ENCODE measurements at regions not wholly inside any gene's neighbourhood (a gene's known extent, or its start where the extent isn't known, plus 50 kb on each side); places are given as distances from the start of the nearest gene placed in this dataset.

- H3K4me3 ChIP-seq (ENCODE audit: low read depth in 2 of 2, low read length in 2 of 2) = no peak overlapping the region
- H3K4me1 ChIP-seq (ENCODE audit: control insufficient read depth, insufficient read depth, low read length) = no peaks in the 10 kb centered on the region
- TF ChIP-seq POLR2AphosphoS5 (IDR thresholded peaks at IDR 0.05; ENCODE audit: low read depth, low read length) = no peak
- no TSS peak for BruUV-seq (replicated peaks)
- H3K9me3 ChIP-seq (ENCODE audit: control insufficient read depth, insufficient read depth, low read depth, low read length) = no peaks in the 10 kb centered on the region
- CTCF ChIA-PET = no interaction called here
- DNase-seq (ENCODE audit: low read depth, low spot score) (no peak), ATAC-seq (no peak)
- POLR2A ChIA-PET = no interaction called here
- intact Hi-C loops (cut with micrococcal nuclease; ENCODE audit: unreplicated experiment) (no loop called here), in situ Hi-C loops (cut with HindIII; ENCODE audit: low pct_unique_long_range_greater_than_20kb, low sequenced_read_pairs) (no loop called here)
- no peaks in the 10 kb centered on the region for H3K36me3 ChIP-seq (ENCODE audit: control insufficient read depth, insufficient read depth, low read length)
- H3K27ac ChIP-seq (ENCODE audit: low read length) = no peak overlapping the region
- no peaks in the 10 kb centered on the region for H3K27me3 ChIP-seq (ENCODE audit: control insufficient read depth, insufficient read depth, low read length)
Measured at GRCh38 chr10:91684841-91685240, 52.0 kb upstream of the PPP1R3C start.

- no TSS peak for BruUV-seq (replicated peaks)
- Histone ChIP-seq H3K27ac (ENCODE audit: low read length) (no peak overlapping the region), H3K27me3 (ENCODE audit: control insufficient read depth, insufficient read depth, low read length) (no peaks in the 10 kb centered on the region), H3K4me1 (ENCODE audit: control insufficient read depth, insufficient read depth, low read length) (no peaks in the 10 kb centered on the region), H3K36me3 (ENCODE audit: control insufficient read depth, insufficient read depth, low read length) (no peaks in the 10 kb centered on the region), H3K9me3 (ENCODE audit: control insufficient read depth, insufficient read depth, low read depth, low read length) (no peaks in the 10 kb centered on the region), H3K4me3 (ENCODE audit: low read depth in 2 of 2, low read length in 2 of 2) (no peak overlapping the region)
- no peak for TF ChIP-seq TCF7L2 (IDR thresholded peaks at IDR 0.05; ENCODE audit: low read depth, low read length)
- TF ChIP-seq REST (IDR thresholded peaks at IDR 0.05; ENCODE audit: insufficient read depth in 1 of 2, low read depth in 2 of 2, low read length in 1 of 2) = no peak
- no peak for TF ChIP-seq SIN3A (IDR thresholded peaks at IDR 0.05; ENCODE audit: borderline replicate concordance, insufficient read depth, low read depth, low read length)
- TF ChIP-seq POLR2AphosphoS5 (IDR thresholded peaks at IDR 0.05; ENCODE audit: low read depth, low read length) = no peak
- no peak for TF ChIP-seq CTCF (IDR thresholded peaks at IDR 0.05)
- intact Hi-C loops (cut with micrococcal nuclease; ENCODE audit: unreplicated experiment) = no loop called here
- CTCF ChIA-PET = no interaction called here
- peak; percentile 69 for ATAC-seq
- peak; percentile 22 for DNase-seq (ENCODE audit: low read depth, low spot score)
- in situ Hi-C loops (cut with HindIII; ENCODE audit: low pct_unique_long_range_greater_than_20kb, low sequenced_read_pairs) = no loop called here
- POLR2A ChIA-PET = no interaction called here
Measured at GRCh38 chr10:91683975-91684374, 51.1 kb upstream of the PPP1R3C start.

GRCh38 chr10:91682912-91683311 is 50.0 kb upstream of the PPP1R3C start:
- H3K4me3 ChIP-seq (ENCODE audit: low read depth in 2 of 2, low read length in 2 of 2) = no peak overlapping the region
- no peaks in the 10 kb centered on the region for H3K4me1 ChIP-seq (ENCODE audit: control insufficient read depth, insufficient read depth, low read length)
- ATAC-seq = no peak
- in situ Hi-C loops (cut with HindIII; ENCODE audit: low pct_unique_long_range_greater_than_20kb, low sequenced_read_pairs) (no loop called here), intact Hi-C loops (cut with micrococcal nuclease; ENCODE audit: unreplicated experiment) (no loop called here)
- no peaks in the 10 kb centered on the region for H3K9me3 ChIP-seq (ENCODE audit: control insufficient read depth, insufficient read depth, low read depth, low read length)
- no TSS peak for BruUV-seq (replicated peaks)
- DNase-seq (ENCODE audit: low read depth, low spot score) = no peak
- ChIA-PET POLR2A (no interaction called here), CTCF (interaction anchor here (0.6 kb wide), 1 partner anchor 267 kb away, joined by 4 read pairs; no protein-coding TSS in a partner anchor)
- no peak for TF ChIP-seq SIN3A (IDR thresholded peaks at IDR 0.05; ENCODE audit: borderline replicate concordance, insufficient read depth, low read depth, low read length)
- no peak for TF ChIP-seq TCF7L2 (IDR thresholded peaks at IDR 0.05; ENCODE audit: low read depth, low read length)
- TF ChIP-seq CTCF (IDR thresholded peaks at IDR 0.05) = no peak
- TF ChIP-seq POLR2AphosphoS5 (IDR thresholded peaks at IDR 0.05; ENCODE audit: low read depth, low read length) = no peak
- no peak for TF ChIP-seq REST (IDR thresholded peaks at IDR 0.05; ENCODE audit: insufficient read depth in 1 of 2, low read depth in 2 of 2, low read length in 1 of 2)
- no peak overlapping the region for H3K27ac ChIP-seq (ENCODE audit: low read length)
- no peaks in the 10 kb centered on the region for H3K36me3 ChIP-seq (ENCODE audit: control insufficient read depth, insufficient read depth, low read length)
- H3K27me3 ChIP-seq (ENCODE audit: control insufficient read depth, insufficient read depth, low read length) = no peaks in the 10 kb centered on the region

Measured in Panc1 (cell line).